Natural killer cell (primary cell): ENCODE measurements at regions not wholly inside any gene's neighbourhood (a gene's known extent, or its start where the extent isn't known, plus 50 kb on each side); places are given as distances from the start of the nearest gene placed in this dataset.

Experiments
- ATAC-seq, 3 donors: fragments of 150-1000 bp in 2 of 3; fragments of 200-7000 bp in 1 of 3; cut with Tn5 transposase; 1 replicate in 1 of 3; 2 replicates in 2 of 3; pipeline ENCODE4 v1.10.0; 2021; ENCODE audit warnings: mild to moderate bottlenecking in 2 of 3, moderate library complexity in 2 of 3
- DNase-seq, 2 donors: peaks; one replicate each; pipeline versions ENCODE4 v3.0.0 to v3.0.0-alpha.2; 2013 to 2021; ENCODE audit warnings: mixed read lengths in 1 of 2
- H3K27ac ChIP-seq: one replicate; pipeline ENCODE4 v1.5.1; 2013; ENCODE audit warnings: mild to moderate bottlenecking, low read length
- H3K27me3 ChIP-seq: one replicate; pipeline ENCODE4 v1.6.1; 2013; ENCODE audit warnings: low read length; ENCODE audit not compliant: control insufficient read depth, insufficient read depth
- H3K36me3 ChIP-seq: one replicate; pipeline ENCODE4 v1.6.1; 2013; ENCODE audit warnings: low read length; ENCODE audit not compliant: control insufficient read depth, insufficient read depth
- H3K4me1 ChIP-seq: one replicate; pipeline ENCODE4 v1.6.1; 2013; ENCODE audit warnings: low read length; ENCODE audit not compliant: control insufficient read depth, insufficient read depth
- H3K4me3 ChIP-seq: one replicate; pipeline ENCODE4 v1.5.1; 2013; ENCODE audit warnings: low read length
- H3K9me3 ChIP-seq: one replicate; pipeline ENCODE4 v1.6.1; 2013; ENCODE audit warnings: low read length; ENCODE audit not compliant: control insufficient read depth, insufficient read depth
- H3K27ac Mint-ChIP-seq, 2 donors: one replicate each; pipeline ENCODE4 v1.8.0; 2022; ENCODE audit warnings: mild to moderate bottlenecking in 2 of 2, mixed read lengths in 2 of 2, moderate library complexity in 1 of 2
- H3K27me3 Mint-ChIP-seq, 2 donors: one replicate each; pipeline ENCODE4 v1.8.0; 2022; ENCODE audit warnings: low read depth in 2 of 2, mixed read lengths in 2 of 2
- H3K36me3 Mint-ChIP-seq: one replicate; pipeline ENCODE4 v1.8.0; 2022; ENCODE audit warnings: mixed read lengths
- H3K4me1 Mint-ChIP-seq, 2 donors: one replicate each; pipeline ENCODE4 v1.8.0; 2022; ENCODE audit warnings: mixed read lengths in 2 of 2
- H3K4me3 Mint-ChIP-seq: one replicate; pipeline ENCODE4 v1.8.0; 2022; ENCODE audit warnings: mild to moderate bottlenecking, moderate library complexity, mixed read lengths
- H3K9me3 Mint-ChIP-seq, 2 donors: one replicate each; pipeline ENCODE4 v1.8.0; 2022; ENCODE audit warnings: mixed read lengths in 2 of 2
- WGBS: methylation state at CpG from one replicate; pipeline ENCODE4 v1.1.7; 2013; ENCODE audit warnings: missing lambda C conversion rate; ENCODE audit not compliant: insufficient coverage; 5-methylcytosine and 5-hydroxymethylcytosine counted together
- intact Hi-C: fragments of 100-400 bp; cut with micrococcal nuclease; formaldehyde crosslinking; loops from one replicate; pipeline ENCODE4 v1.14.2; 2022
- TF ChIP-seq, protein P1 (sequence below): fragments of 200-600 bp; IDR thresholded peaks from one replicate; pipeline ENCODE4 v1.8.0; 2022; ENCODE audit warnings: antibody characterized with exemption

DNA sequence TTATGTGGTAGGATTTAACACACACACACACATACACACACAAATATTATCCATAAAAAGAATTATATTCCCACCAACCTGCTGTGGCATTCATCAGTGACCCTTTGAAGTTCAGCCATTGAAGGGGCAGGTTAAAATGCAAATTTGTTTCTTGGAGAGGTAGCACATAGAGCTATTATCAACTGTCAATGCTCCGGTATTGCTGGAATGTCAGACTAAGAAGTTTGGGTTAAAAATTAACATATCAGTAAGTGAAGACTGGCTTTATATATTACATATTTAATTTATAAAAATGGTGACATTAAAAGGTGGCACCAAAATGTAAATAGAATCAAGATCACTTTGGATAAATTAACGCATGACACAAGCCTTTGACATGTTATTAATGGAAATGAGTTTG is 207.3 kb downstream of the DAD1 start:
- DNase-seq (no peak), ATAC-seq (no peak)
- intact Hi-C loops = loop anchor here (10.0 kb wide), 1 partner anchor 673 kb away; the partner anchor contains the start of gene CDH24
- TF ChIP-seq, protein P1, sequence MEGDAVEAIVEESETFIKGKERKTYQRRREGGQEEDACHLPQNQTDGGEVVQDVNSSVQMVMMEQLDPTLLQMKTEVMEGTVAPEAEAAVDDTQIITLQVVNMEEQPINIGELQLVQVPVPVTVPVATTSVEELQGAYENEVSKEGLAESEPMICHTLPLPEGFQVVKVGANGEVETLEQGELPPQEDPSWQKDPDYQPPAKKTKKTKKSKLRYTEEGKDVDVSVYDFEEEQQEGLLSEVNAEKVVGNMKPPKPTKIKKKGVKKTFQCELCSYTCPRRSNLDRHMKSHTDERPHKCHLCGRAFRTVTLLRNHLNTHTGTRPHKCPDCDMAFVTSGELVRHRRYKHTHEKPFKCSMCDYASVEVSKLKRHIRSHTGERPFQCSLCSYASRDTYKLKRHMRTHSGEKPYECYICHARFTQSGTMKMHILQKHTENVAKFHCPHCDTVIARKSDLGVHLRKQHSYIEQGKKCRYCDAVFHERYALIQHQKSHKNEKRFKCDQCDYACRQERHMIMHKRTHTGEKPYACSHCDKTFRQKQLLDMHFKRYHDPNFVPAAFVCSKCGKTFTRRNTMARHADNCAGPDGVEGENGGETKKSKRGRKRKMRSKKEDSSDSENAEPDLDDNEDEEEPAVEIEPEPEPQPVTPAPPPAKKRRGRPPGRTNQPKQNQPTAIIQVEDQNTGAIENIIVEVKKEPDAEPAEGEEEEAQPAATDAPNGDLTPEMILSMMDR = no peak
- H3K27ac ChIP-seq = no peak overlapping the region
- H3K36me3 ChIP-seq = no peaks in the 10 kb centered on the region
- no peak overlapping the region for H3K4me3 ChIP-seq
- H3K27me3 Mint-ChIP-seq = peaks cover 6 to 13% of the 10 kb centered on the region in 2 donors
- H3K9me3 Mint-ChIP-seq = no peaks in the 10 kb centered on the region
- H3K27me3 ChIP-seq = no peaks in the 10 kb centered on the region
- H3K9me3 ChIP-seq = no peaks in the 10 kb centered on the region
- 90% methylated on average over 2 of the region's 2 CpGs for WGBS
- peaks cover 14% of the 10 kb centered on the region for H3K4me1 ChIP-seq
- H3K4me1 Mint-ChIP-seq = no peaks in the 10 kb centered on the region
- no peak overlapping the region for H3K4me3 Mint-ChIP-seq
- H3K27ac Mint-ChIP-seq = no peak overlapping the region
- H3K36me3 Mint-ChIP-seq = no peaks in the 10 kb centered on the region

DNA sequence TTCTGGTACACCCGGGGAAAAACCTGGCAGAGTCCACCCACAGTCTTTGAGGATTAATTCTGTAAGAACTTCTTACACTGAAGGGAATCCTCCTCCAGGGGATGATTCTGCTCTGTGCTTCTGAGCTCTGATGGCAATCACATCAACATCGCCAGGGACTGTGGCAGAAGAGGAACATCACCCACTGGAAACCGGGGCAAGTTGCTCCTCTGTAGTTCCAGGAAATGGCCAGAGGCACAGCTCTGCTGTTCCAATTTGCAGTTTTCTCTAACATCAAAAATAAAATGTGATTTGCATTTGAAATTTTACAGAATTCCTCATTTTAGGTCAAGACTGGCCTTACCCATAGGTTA is 207.6 kb downstream of the DAD1 start:
- Histone ChIP-seq H3K4me1 (peaks cover 14% of the 10 kb centered on the region), H3K27ac (no peak overlapping the region), H3K9me3 (no peaks in the 10 kb centered on the region), H3K27me3 (no peaks in the 10 kb centered on the region), H3K36me3 (no peaks in the 10 kb centered on the region), H3K4me3 (no peak overlapping the region)
- no peaks in the 10 kb centered on the region for H3K4me1 Mint-ChIP-seq
- H3K36me3 Mint-ChIP-seq = no peaks in the 10 kb centered on the region
- ATAC-seq = no peak
- TF ChIP-seq, protein P1 = no peak
- H3K4me3 Mint-ChIP-seq = no peak overlapping the region
- H3K27ac Mint-ChIP-seq = no peak overlapping the region
- peaks cover 6 to 13% of the 10 kb centered on the region in 2 donors for H3K27me3 Mint-ChIP-seq
- intact Hi-C loops = loop anchor here (10.0 kb wide), 1 partner anchor 673 kb away; the partner anchor contains the start of gene CDH24
- no peak for DNase-seq
- WGBS = 34% methylated on average over 3 of the region's 3 CpGs
- H3K9me3 Mint-ChIP-seq = no peaks in the 10 kb centered on the region

DNA sequence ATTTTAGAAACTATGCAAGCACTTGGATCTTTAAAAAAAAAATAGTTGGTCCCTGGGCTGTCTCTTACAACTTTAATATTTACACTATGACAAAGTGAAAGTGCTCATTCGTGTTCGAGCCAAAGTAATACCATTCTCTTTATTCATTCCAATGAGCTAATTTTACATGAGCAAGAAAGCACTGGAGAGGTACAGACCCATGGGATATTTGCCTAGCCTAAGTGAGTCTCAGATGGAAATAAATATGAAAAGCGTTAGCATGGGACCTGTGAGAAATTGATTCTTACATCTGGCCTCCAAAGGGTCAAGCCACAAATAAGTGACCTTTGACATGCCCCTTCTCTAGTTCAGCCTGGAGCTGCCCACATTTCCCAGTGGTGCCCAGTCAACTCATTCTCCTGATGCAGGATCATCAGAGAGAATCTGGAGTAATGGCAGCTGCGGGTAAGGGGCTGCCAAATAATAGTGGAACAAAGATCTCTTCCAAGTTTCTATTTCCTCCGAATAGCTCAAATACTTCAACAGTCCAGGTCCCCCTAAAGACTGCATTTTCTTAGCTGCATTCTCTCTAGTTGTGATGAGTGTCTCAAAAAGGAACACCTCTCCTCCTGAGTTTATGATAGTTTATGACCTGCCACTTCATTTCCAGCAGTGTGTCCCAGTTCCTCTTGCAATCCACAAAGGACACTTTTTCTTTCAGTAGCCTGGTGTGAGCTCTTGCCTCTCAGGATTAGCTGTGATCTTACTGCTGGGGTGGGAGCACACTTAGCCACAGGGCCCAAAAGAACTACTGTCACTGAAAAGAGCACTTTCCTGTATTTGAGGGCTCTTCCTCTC is 208.2 kb downstream of the DAD1 start:
- peaks cover 6 to 13% of the 10 kb centered on the region in 2 donors for H3K27me3 Mint-ChIP-seq
- TF ChIP-seq, protein P1 = no peak
- intact Hi-C loops = loop anchor here (10.0 kb wide), 1 partner anchor 674 kb away; the partner anchor contains the start of gene CDH24
- no peak overlapping the region for H3K27ac ChIP-seq
- DNase-seq = no peak
- H3K36me3 Mint-ChIP-seq = no peaks in the 10 kb centered on the region
- no peaks in the 10 kb centered on the region for H3K9me3 Mint-ChIP-seq
- no peaks in the 10 kb centered on the region for H3K27me3 ChIP-seq
- H3K4me3 ChIP-seq = no peak overlapping the region
- H3K36me3 ChIP-seq = no peaks in the 10 kb centered on the region
- H3K4me1 ChIP-seq = peaks cover 14% of the 10 kb centered on the region
- 93% methylated on average over 5 of the region's 5 CpGs for WGBS
- no peak overlapping the region for H3K27ac Mint-ChIP-seq
- ATAC-seq = no peak
- H3K4me3 Mint-ChIP-seq = no peak overlapping the region
- no peaks in the 10 kb centered on the region for H3K4me1 Mint-ChIP-seq
- no peaks in the 10 kb centered on the region for H3K9me3 ChIP-seq
